T1000 (cell line): ENCODE measurements at regions not wholly inside any gene's neighbourhood (a gene's known extent, or its start where the extent isn't known, plus 50 kb on each side); places are given as distances from the start of the nearest gene placed in this dataset.

ENCODE experiments used
- DNase-seq: peaks from one replicate; lab custom pipeline; 2025; ENCODE audit warnings: mixed read lengths; lab: John Stamatoyannopoulos, UW

DNA sequence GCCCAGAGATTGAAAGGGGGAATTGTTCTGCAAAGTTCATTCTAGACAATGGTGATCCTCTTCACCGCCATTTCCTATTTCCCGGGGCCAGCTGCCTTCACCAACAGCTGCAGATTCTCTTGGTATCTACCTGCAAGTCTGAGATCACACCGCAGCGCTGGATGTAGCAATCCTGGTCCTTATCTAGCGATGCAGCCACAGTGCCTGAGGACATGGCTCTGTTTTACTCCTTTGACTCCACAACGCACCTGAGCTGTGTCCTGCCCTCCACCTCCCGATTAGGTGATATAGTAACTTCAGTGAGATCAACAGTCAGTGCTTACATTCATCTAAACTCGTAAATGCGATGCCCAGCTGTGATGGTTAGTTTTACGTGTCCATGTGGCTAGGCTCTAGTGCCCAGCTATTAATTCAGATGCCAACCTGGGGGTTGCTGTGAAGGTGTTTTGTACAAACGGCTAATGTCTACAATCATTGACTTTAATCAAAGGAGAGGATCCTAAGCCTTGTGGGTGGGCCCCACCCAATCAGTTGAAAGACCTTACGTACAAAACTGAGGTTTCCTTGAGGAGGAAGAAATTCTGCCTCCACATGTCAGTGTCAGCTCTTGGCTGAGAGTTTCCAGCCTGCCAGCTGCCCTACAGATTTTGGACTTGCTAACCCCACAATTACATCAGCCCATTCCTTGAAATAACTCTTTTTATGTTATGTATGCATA lies 189.8 kb downstream of the SH3BP4 start:
- no peak for DNase-seq

GRCh38 chr2:235142601-235143000 lies 190.8 kb downstream of the SH3BP4 start:
- DNase-seq: no peak

DNA sequence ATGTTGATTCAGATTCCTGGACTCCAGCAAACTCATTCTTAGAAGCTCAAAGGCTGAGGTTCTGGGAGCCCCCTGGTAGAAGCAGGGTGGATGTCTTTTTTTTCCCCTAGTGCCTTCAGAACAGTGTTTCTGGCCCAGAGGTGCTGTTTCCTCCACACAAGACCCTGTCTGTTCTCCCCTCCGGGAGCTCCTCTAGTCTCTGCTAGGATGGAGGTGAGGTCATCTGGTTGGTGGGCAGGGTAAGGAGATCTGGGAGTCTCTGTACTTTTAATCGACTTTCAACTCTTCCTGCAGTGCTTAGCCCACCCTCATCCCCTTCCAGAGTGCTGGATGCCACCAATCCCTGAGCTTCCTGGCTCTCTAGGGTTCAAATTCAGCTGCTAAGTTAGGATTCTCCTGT lies 192.0 kb downstream of the SH3BP4 start:
- DNase-seq: no peak

GRCh38 chr2:235144291-235144690 lies 192.5 kb downstream of the SH3BP4 start:
- DNase-seq: no peak

GRCh38 chr2:235146206-235146605 lies 194.4 kb downstream of the SH3BP4 start:
- no peak for DNase-seq

DNA sequence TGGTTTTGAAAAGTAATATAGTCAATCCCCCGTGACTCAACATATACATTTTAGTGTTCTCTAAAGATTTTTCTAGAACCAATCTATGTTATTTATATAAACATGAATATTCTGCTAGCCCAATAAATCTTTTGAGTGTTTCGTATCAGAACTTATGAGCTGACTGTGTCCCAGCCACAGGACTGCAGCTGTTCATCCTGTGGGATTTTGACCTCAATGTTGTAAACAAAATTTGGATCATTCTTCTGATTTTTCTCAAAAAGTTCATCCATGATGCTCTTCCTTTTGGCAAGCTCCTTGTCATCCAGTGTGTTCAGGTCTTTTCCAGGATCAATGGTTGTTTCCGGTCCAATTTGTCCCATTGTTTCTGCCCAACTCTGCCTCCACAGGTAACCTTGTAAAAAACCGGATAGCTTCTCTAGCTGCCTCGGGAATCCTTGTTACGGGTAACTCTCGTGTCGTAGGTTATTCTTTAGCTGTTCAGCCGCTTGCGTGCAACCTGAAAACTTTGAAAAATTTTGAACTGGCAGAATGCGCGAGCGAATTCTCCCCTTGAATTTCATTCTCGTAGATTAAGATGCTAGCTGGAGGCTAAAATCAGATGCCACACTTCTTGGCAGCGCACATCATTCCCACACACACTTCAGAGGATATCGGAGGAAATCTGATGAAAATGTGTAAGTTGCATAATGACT lies 195.2 kb downstream of the SH3BP4 start:
- no peak for DNase-seq

DNA sequence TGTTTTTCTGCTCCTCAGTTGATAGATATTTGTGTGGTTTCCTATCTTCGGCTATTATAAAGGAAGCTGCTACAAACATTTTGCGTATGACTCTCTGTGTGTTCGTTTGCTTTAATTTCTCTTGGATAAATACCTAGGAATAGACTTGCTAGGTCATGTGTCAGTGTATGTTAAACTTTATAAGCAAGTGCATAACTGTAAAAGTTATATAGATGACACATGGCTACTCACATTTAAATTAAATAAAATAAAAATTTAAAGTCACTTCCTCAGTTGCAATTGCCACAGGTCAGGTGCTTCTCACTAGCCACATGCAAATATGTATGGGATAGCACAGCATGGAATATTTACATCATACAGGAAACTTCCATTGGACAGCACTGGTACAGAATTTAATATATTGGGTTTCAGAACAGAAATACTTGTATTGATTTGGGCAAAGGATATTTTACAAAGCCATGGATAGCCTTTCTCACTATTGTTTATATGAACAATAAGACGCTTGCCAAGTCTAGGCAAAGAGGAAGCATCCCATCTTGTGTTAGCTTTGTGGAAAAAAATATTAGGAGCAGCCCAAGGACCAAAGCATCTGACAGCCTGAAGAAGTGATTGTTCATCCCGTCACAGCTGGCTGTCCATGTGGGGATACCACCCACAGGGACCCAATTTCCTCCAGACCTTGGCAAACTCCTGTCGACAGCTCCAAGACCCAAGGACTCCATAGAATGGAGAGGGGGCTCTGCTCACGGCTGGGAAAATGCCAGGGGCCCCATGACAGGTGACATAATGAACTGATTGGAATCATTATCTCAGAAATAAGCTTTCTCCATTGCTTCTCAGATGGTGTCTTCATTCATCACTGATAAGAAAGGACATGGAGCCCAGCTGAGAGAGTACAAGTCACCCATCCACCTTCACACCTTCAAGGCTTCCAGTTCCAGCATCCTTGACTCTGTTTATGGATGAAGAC lies 196.7 kb downstream of the SH3BP4 start:
- DNase-seq: no peak

DNA sequence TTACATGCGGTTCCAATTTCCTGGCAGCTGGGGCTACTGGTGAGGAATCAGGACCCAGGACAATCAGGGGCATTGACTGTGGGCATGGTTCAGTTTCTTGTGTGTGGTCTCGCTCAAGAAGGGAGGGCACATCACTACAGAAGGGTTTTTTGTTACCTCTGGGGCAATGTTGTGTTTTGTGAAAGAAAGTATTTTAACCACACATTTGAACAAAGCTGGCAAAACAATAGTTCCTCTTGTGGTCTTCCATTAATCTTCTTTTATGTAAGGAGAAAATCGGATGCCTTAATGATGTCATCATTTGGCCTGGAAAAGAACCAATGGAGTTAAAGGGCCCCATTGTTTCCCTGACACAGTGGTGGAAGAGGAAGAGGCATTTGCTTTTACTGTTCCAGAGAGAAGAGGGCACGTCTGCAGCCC lies 197.4 kb downstream of the SH3BP4 start:
- no peak for DNase-seq

DNA sequence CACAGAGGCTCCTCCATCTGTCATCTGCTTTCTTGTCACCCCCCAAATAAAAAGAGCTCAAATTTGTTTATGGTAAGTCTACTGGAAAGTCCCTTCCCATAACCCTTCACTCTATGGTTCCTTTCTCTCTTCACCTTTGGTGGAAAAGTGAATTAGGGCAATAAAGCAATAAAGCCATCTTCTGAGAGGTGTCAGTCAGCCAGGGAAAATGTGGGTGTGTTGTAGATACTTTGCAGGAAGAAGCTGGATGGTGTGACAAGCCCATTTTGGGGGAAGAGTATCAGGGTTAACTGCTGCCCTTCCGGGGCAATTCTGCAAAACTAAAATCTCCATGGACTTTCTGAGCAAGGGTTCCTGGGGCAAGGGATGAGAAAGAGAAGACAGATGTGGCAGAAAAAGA lies 197.9 kb downstream of the SH3BP4 start:
- DNase-seq: no peak

DNA sequence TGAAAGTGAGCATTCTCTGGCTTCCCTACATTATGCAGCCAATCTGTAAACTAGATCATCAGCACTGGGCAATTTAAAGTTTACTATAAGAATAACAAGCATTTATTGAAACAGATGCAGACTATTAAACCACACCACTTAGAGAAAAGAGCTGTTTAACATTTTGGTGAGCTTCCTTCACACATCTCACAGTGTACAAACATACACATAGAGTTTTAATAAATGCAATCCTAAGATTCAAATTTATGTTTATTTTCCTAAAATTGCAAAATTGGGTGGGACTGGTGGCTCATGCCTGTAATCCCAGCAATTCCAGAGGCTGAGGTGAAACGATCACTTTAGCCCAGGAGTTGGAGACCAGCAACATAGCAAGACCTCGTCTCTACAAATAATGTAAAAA lies 199.3 kb downstream of the SH3BP4 start:
- DNase-seq: no peak

DNA sequence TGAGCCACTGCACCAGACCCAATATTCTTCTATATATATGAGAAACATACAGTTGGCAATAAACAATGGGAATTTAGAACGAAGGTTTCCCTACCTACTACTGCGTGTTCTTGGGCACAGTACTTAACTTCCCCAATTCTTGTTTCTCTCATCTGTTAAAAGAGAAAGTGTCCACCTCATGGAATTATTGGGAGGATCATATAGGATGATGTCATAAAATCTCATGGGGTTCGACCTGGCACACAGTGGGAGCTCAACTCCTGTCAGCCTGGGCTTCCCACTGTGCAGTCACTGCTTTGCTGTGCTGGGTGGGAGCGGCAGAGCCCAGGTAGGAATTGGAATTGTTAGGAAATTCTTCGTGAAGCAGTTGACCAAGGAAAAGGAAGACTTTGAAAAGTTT lies 203.3 kb downstream of the SH3BP4 start:
- DNase-seq: no peak

DNA sequence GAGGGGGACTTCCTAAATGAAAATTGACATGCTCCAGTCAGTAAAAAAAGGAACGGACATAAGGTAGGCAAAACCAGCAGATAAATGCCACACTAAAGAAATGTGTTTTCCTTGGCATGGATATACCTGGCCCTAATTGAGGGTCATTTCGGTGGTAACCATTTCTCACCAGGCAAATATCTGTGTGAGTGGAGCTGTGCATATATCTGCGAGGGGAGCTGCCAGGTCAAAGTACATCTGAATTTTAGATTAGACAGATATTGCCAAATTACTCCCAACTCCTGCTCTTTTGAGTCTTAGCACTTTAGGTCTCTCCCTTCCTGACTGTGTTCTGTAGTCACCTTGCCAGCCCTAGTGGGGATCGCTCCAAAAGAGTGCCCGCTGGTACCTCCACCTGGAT lies 204.2 kb downstream of the SH3BP4 start:
- no peak for DNase-seq

GRCh38 chr2:235157746-235158482 lies 206.1 kb downstream of the SH3BP4 start:
- no peak for DNase-seq

GRCh38 chr2:235160281-235160810 lies 208.5 kb downstream of the SH3BP4 start:
- no peak for DNase-seq

DNA sequence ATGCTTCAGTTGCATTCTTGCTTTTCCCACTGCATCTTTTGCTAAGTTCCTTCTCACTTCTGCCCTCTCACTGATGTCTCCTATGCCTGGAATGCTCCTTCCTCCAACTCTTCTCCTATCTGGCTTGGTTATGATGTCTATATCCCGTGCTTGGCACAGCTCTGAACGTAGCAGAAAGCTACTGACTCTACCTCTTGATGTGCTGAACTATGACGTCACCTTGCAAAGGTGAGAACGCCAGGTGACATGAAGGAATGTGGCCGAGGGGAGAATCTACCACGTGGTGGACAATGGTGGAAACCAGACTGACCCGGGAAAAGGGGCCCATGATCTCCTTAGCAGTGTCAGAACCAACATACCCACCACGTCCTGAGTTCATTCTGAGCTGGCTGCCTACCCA lies 209.7 kb downstream of the SH3BP4 start:
- DNase-seq: no peak

DNA sequence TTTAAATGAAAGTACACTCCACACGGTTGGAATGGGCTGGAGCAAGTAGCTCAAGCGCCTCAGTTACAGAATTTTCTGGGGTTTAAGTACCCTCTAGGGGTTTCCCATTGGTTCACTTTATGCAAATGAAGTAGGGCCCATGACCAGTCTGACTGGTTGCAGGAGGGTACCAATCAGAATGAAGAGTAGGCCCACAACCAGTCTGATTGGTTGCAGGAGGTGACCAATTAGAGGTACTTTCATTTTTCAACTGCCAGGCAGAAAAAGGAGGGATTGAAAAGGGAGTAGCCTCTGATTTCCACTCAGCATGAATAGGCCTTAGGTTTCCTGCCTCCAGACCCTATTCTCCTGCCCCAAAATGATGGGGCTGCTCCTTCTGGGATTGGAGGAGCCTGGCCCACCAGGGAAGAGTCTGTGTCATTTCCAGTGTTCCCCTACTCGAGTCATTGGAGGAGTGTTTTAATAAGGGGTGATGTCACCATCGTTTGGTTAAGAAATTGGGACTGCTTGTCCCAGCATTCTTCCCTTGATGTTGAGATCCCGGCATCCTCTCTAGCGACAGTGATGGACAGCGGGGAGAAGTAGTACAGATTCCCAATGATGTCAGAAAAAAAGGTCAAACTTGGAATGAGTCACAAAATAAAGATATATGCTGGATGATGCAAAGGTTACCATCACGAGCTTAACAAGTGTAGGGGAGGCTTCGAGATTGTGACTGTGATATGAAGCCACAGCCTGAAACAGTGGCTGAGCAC lies 210.4 kb downstream of the SH3BP4 start:
- DNase-seq: peak; percentile 35

GRCh38 chr2:235162837-235163197 lies 211.0 kb downstream of the SH3BP4 start:
- DNase-seq: no peak

DNA sequence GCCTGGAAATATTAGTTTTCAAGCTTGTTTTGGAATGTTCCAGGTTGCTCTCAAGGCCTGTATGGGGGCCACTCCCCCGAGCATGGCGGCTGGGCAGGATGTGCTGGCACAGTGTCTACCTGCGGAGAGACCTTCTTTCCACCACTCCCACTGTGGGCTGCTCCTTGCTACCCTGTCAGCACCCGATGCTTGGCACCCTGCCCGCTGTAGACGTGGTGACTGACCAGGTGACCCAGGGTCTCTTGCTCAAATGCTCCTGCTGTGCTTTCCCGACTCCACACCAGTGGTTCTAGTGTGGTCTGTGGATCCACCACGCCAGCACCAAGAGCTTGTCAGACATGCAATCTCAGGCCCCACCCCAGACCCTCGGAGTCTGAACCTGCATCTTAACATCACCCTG lies 213.3 kb downstream of the SH3BP4 start:
- no peak for DNase-seq

- DNase-seq: no peak
Observed at GRCh38 chr2:235165631-235166030, 213.8 kb downstream of the SH3BP4 start.

DNA sequence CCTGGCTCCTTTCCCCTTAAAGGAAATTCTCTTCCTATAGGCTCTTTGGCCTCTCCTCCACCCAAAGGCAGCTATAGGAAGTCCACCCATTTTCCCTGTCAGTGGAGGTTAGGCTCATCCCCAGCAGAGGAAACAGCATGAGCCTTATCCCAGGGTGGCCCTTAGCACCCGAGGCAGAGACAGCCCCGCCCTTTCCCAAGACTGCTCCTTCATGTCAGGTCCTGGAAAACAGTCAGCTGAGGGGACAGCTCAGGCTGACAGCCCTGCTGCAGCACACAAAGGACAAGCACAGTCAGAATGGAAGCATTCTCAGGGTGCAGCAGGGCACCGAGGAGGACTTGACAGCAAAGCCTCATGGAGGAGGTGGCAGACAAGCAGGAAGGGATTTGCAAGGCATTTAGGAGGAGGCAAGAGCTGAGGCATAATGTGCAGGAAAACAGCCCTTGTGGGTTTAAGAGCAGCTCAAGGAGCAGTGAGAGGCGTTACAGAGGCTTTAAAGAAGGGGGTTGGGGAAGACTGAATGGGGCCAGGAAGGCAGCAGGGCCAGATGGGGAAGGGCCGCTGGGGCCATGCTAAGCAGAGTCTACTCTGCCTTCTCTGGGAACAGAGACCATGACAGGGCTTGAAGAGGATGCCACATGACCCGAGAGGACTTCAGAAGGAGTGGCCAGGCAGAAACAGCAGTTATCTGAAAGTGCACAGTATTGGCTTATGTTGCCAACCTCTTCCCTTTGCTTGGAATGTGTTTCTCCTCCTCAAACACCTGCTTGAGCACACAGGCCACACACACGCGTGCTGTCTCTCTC lies 216.6 kb downstream of the SH3BP4 start:
- no peak for DNase-seq
